ENCODE measurements at regions not wholly inside any gene's neighbourhood (a gene's known extent, or its start where the extent isn't known, plus 50 kb on each side); places are given as distances from the start of the nearest gene placed in this dataset.

GRCh38 chr19:31517224-31518180, 168.3 kb upstream of the TSHZ3 start:
- H4K20me1 ChIP-seq (ENCODE audit: control insufficient read depth, insufficient read depth, low read depth, low read length) = no peaks in the 10 kb centered on the region
- no peak overlapping the region for H3K4me2 ChIP-seq (ENCODE audit: low read length)
- H3K27ac ChIP-seq (ENCODE audit: low read depth, low read length) = no peak overlapping the region
- H3K4me1 ChIP-seq (ENCODE audit: control insufficient read depth, low read length) = no peaks in the 10 kb centered on the region
- no peaks in the 10 kb centered on the region for H3K36me3 ChIP-seq (ENCODE audit: control insufficient read depth, low read length)
- H3K27me3 ChIP-seq (ENCODE audit: control insufficient read depth, low read length) = no peaks in the 10 kb centered on the region
- peaks cover 10% of the 10 kb centered on the region; the same call in 1 of the 2 replicates for H3K9me3 ChIP-seq (ENCODE audit: control insufficient read depth, insufficient read depth, low read length)
- no peaks in the 10 kb centered on the region for H3K9me2 ChIP-seq (replicated peaks; ENCODE audit: control insufficient read depth, low read length)
- no peaks in the 10 kb centered on the region for H3F3A ChIP-seq (ENCODE audit: control insufficient read depth, insufficient read depth)
- TF ChIP-seq EZH2phosphoT487 (IDR thresholded peaks at IDR 0.05; ENCODE audit: borderline replicate concordance, low read length) = no peak
- TF ChIP-seq, protein P1, sequence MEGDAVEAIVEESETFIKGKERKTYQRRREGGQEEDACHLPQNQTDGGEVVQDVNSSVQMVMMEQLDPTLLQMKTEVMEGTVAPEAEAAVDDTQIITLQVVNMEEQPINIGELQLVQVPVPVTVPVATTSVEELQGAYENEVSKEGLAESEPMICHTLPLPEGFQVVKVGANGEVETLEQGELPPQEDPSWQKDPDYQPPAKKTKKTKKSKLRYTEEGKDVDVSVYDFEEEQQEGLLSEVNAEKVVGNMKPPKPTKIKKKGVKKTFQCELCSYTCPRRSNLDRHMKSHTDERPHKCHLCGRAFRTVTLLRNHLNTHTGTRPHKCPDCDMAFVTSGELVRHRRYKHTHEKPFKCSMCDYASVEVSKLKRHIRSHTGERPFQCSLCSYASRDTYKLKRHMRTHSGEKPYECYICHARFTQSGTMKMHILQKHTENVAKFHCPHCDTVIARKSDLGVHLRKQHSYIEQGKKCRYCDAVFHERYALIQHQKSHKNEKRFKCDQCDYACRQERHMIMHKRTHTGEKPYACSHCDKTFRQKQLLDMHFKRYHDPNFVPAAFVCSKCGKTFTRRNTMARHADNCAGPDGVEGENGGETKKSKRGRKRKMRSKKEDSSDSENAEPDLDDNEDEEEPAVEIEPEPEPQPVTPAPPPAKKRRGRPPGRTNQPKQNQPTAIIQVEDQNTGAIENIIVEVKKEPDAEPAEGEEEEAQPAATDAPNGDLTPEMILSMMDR (IDR thresholded peaks at IDR 0.05; ENCODE audit: low read depth, low read length, poor library complexity, severe bottlenecking) = no peak
- H3K79me2 ChIP-seq (ENCODE audit: control insufficient read depth, low read length) = no peaks in the 10 kb centered on the region
- no peak overlapping the region for H3K4me3 ChIP-seq (ENCODE audit: low read length)

- Histone ChIP-seq H3K4me2 (ENCODE audit: low read length) (no peak overlapping the region), H3K4me3 (ENCODE audit: low read length) (no peak overlapping the region), H3K4me1 (ENCODE audit: control insufficient read depth, low read length) (no peaks in the 10 kb centered on the region), H3K79me2 (ENCODE audit: control insufficient read depth, low read length) (no peaks in the 10 kb centered on the region), H3K27me3 (ENCODE audit: control insufficient read depth, low read length) (no peaks in the 10 kb centered on the region), H3K27ac (ENCODE audit: low read depth, low read length) (no peak overlapping the region), H3K9me2 (replicated peaks; ENCODE audit: control insufficient read depth, low read length) (no peaks in the 10 kb centered on the region), H3K9me3 (ENCODE audit: control insufficient read depth, insufficient read depth, low read length) (peaks cover 10% of the 10 kb centered on the region; the same call in 1 of the 2 replicates), H3K36me3 (ENCODE audit: control insufficient read depth, low read length) (no peaks in the 10 kb centered on the region), H3F3A (ENCODE audit: control insufficient read depth, insufficient read depth) (no peaks in the 10 kb centered on the region), H4K20me1 (ENCODE audit: control insufficient read depth, insufficient read depth, low read depth, low read length) (no peaks in the 10 kb centered on the region)
- TF ChIP-seq, protein P1 (IDR thresholded peaks at IDR 0.05; ENCODE audit: low read depth, low read length, poor library complexity, severe bottlenecking) = no peak
- no peak for TF ChIP-seq EZH2phosphoT487 (IDR thresholded peaks at IDR 0.05; ENCODE audit: borderline replicate concordance, low read length)
Measured at GRCh38 chr19:31518216-31519020, 169.2 kb upstream of the TSHZ3 start.

GRCh38 chr19:31519256-31519655, 170.0 kb upstream of the TSHZ3 start:
- Histone ChIP-seq H3K27me3 (ENCODE audit: control insufficient read depth, low read length) (no peaks in the 10 kb centered on the region), H4K20me1 (ENCODE audit: control insufficient read depth, insufficient read depth, low read depth, low read length) (no peaks in the 10 kb centered on the region), H3K79me2 (ENCODE audit: control insufficient read depth, low read length) (no peaks in the 10 kb centered on the region), H3K27ac (ENCODE audit: low read depth, low read length) (no peak overlapping the region), H3K9me2 (replicated peaks; ENCODE audit: control insufficient read depth, low read length) (no peaks in the 10 kb centered on the region), H3F3A (ENCODE audit: control insufficient read depth, insufficient read depth) (no peaks in the 10 kb centered on the region), H3K36me3 (ENCODE audit: control insufficient read depth, low read length) (no peaks in the 10 kb centered on the region), H3K4me3 (ENCODE audit: low read length) (no peak overlapping the region), H3K4me2 (ENCODE audit: low read length) (no peak overlapping the region), H3K4me1 (ENCODE audit: control insufficient read depth, low read length) (no peaks in the 10 kb centered on the region), H3K9me3 (ENCODE audit: control insufficient read depth, insufficient read depth, low read length) (peaks cover 10% of the 10 kb centered on the region; the same call in 1 of the 2 replicates)
- no peak for TF ChIP-seq EZH2phosphoT487 (IDR thresholded peaks at IDR 0.05; ENCODE audit: borderline replicate concordance, low read length)
- TF ChIP-seq, protein P1 (IDR thresholded peaks at IDR 0.05; ENCODE audit: low read depth, low read length, poor library complexity, severe bottlenecking) = no peak
